ENCODE measurements at regions not wholly inside any gene's neighbourhood (a gene's known extent, or its start where the extent isn't known, plus 50 kb on each side); places are given as distances from the start of the nearest gene placed in this dataset.

- Histone ChIP-seq H3K4me1 (ENCODE audit: control insufficient read depth in 1 of 2, insufficient read depth in 1 of 2, low read depth in 1 of 2, low read length in 1 of 2) (no peaks in the 10 kb centered on the region), H3K27me3 (no peaks in the 10 kb centered on the region), H3K9me3 (no peaks in the 10 kb centered on the region), H3K27ac (no peak overlapping the region), H3K36me3 (no peaks in the 10 kb centered on the region), H3K4me3 (ENCODE audit: low read depth in 1 of 2, low read length in 1 of 2) (no peak overlapping the region)
- no peak for TF ChIP-seq CTCF (IDR thresholded peaks at IDR 0.05)
These were observed 889.8 kb downstream of the CENPC start for GRCh38 chr4:66655505-66655904.

GRCh38 chr4:66653937-66654336 is 891.4 kb downstream of the CENPC start:
- Histone ChIP-seq H3K9me3 (no peaks in the 10 kb centered on the region), H3K4me3 (ENCODE audit: low read depth in 1 of 2, low read length in 1 of 2) (no peak overlapping the region), H3K36me3 (no peaks in the 10 kb centered on the region), H3K27me3 (no peaks in the 10 kb centered on the region), H3K4me1 (ENCODE audit: control insufficient read depth in 1 of 2, insufficient read depth in 1 of 2, low read depth in 1 of 2, low read length in 1 of 2) (no peaks in the 10 kb centered on the region), H3K27ac (no peak overlapping the region)
- no peak for TF ChIP-seq CTCF (IDR thresholded peaks at IDR 0.05)

GRCh38 chr4:66649236-66649635 is 896.1 kb downstream of the CENPC start:
- Histone ChIP-seq H3K27ac (no peak overlapping the region), H3K4me1 (ENCODE audit: control insufficient read depth in 1 of 2, insufficient read depth in 1 of 2, low read depth in 1 of 2, low read length in 1 of 2) (no peaks in the 10 kb centered on the region), H3K27me3 (no peaks in the 10 kb centered on the region), H3K9me3 (no peaks in the 10 kb centered on the region), H3K4me3 (ENCODE audit: low read depth in 1 of 2, low read length in 1 of 2) (no peak overlapping the region), H3K36me3 (no peaks in the 10 kb centered on the region)
- TF ChIP-seq CTCF (IDR thresholded peaks at IDR 0.05): no peak

- Histone ChIP-seq H3K9me3 (no peaks in the 10 kb centered on the region), H3K4me3 (ENCODE audit: low read depth in 1 of 2, low read length in 1 of 2) (no peak overlapping the region), H3K36me3 (no peaks in the 10 kb centered on the region), H3K27me3 (no peaks in the 10 kb centered on the region), H3K27ac (no peak overlapping the region), H3K4me1 (ENCODE audit: control insufficient read depth in 1 of 2, insufficient read depth in 1 of 2, low read depth in 1 of 2, low read length in 1 of 2) (no peaks in the 10 kb centered on the region)
- TF ChIP-seq CTCF (IDR thresholded peaks at IDR 0.05): no peak
These were observed 897.4 kb downstream of the CENPC start for GRCh38 chr4:66647926-66648325.

GRCh38 chr4:66647476-66647875 is 897.8 kb downstream of the CENPC start:
- no peaks in the 10 kb centered on the region for H3K27me3 ChIP-seq
- no peak for TF ChIP-seq CTCF (IDR thresholded peaks at IDR 0.05)
- H3K27ac ChIP-seq: no peak overlapping the region
- H3K4me1 ChIP-seq (ENCODE audit: control insufficient read depth in 1 of 2, insufficient read depth in 1 of 2, low read depth in 1 of 2, low read length in 1 of 2): no peaks in the 10 kb centered on the region
- H3K4me3 ChIP-seq (ENCODE audit: low read depth in 1 of 2, low read length in 1 of 2): no peak overlapping the region
- no peaks in the 10 kb centered on the region for H3K9me3 ChIP-seq
- H3K36me3 ChIP-seq: no peaks in the 10 kb centered on the region
